HG03064 (cell line): ENCODE measurements at regions not wholly inside any gene's neighbourhood (a gene's known extent, or its start where the extent isn't known, plus 50 kb on each side); places are given as distances from the start of the nearest gene placed in this dataset.
"Not testable (repeated sequence)": the region's sequence is repeated elsewhere in the genome, so short reads cannot be mapped to it uniquely, and the experiment has no call there.

Experiments
- ATAC-seq: cut with Tn5 transposase; IDR thresholded peaks from one replicate; pipeline ENCODE4 v1.9.1; 2021; ENCODE audit warnings: low read depth; ENCODE audit not compliant: unreplicated experiment

DNA sequence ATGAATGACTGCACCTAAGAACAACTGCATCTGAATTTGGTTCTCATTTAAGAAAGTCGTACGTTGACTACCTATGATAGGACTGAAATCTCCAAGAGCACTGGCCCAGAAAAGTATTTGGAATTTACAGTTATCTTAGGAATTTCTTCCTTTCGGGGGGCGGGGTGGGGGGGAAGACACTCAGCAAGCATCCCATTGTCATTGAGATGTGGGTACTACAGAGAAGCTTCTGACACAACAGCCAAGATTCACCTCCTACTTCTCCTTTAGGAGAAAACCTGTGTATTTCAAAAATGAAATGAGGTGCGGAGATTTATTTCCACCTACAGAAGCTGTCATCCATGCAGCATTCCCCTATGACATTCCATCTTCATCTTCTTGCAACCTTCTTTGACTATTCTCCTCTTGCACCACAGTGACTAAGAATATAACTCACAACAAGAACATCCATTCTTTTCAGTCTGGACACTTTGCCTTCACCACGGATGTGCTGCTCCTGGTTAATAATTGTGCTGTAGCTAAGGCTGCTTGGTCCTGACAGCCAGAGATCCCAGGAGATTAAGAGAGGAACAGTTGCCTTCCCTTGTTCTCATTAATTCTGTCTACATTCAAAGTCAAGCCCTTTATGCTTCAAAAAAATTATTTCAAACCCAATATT is 98.4 kb upstream of the FRMD4A start:
- no peak for ATAC-seq

DNA sequence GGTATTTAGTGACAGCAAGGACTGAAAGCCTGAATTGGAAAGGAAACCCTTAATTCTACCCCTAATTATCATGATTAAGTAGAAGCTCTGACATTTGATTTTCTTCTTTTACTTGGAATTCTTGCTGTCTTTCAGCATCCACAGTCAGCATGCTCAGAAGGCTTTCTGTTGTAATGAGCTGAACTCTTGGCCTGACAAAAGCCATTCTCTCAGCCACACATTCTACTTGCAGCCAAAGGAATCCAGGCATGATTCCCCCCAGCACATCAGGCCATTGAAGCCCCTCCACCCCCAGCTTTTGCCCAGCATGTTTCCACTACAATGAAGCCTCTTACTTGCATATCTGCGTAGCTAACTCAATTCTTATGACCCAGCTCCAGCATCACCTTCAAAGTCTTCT is 94.3 kb upstream of the FRMD4A start:
- ATAC-seq: no peak

DNA sequence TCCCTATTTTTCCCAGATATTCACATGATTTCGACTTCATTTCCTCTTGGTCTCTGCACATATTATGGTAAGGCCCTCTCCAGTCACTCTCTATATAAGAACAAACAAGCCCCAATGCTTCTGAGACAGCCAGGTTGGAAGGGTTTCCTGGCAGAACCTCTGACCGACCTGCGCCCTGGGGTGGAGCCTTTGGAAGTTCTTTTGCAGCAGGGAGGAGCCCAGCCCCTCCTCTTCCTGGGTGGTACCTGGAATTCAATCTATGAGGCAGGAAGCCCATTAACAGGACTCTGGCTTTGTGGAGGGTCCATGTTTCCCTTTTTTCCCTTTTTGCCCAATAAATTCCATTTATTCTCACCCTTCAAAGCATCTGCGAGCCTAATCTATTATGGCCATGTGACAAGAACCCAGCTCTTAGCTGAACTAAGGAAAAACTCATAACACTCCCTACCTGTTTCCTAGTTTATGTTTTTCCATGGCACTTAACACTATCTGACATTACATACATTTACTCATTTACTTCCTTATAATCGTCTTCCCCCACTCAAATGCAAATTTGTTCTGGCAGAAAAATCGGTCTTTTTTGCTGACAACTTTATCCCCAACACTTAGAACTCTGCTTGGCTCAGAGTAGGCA is 92.5 kb upstream of the FRMD4A start:
- no peak for ATAC-seq

DNA sequence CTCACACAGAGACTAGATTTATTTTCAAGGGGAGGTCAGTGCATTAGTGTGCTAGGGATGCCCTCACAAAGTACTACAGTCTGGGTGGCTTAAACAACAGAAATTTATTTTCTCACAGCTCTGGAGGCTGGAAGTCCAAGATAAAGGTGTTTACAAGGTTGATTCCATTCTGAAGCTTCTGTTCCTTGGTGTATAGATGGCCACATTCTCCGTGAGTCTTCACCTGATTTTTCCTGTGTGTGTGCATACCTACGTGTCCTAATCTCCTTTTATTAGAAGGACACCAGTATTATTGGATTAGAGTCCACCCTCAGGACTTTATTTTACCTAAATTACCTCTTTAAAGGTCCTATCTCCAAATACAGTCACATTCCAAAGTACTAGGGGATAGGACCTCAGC is 91.7 kb upstream of the FRMD4A start:
- ATAC-seq: no peak

DNA sequence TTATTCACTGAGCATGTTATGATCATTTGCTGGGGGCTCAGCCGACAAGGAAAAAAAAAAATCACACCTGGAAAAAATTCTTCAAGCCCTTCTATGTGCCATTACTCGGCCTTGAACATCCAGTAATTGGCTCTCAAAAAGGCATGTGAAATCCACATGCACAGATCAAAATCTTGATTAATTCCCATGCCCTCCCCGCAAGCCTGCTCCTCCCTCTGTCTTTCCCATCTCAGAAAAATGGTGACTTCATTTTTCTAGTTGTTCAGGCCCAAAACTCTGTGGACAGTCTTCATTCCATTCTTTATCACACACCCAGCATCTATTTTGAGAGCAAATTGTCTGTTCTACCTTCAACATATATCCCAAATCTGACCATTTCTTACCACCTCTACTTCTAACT is 91.2 kb upstream of the FRMD4A start:
- no peak for ATAC-seq

DNA sequence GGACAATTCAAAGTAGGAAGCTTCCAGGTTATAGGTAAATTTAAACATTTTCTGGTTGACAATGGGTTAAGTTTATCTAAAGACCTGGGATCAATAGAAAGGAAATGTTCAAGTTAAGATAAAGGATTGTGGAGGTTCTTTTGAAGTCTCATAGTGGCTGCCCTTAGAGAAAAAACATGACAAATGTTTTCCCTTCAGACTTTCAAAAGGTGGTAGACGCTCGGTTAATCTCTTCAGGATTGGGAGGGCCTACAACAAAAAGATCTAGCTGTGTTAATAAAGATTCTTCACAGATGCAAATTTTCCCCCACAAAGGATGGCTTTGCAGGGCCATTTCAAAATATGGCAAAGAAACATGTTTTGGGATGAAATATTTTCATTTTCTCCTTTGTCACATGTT is 86.6 kb upstream of the FRMD4A start:
- ATAC-seq: not testable (repeated sequence)

DNA sequence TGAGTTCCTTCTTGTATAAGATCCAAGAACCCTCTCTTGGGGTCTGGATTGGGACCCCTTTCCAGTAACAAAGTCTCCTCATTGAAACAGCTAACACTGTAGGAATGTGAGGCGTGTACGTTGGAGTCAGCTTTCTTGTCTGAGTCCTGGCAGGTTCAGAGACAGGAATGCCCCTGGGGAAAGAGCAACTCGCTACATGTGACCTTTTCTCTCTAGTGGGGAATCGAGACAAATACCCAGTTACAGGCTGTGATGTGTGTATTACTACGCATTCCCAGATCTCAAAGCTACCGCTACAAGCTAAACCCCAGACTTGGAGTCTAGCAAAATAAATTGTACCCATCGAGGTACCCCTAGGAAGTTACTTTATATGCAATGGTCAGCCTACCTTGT is 85.6 kb upstream of the FRMD4A start:
- ATAC-seq: no peak

DNA sequence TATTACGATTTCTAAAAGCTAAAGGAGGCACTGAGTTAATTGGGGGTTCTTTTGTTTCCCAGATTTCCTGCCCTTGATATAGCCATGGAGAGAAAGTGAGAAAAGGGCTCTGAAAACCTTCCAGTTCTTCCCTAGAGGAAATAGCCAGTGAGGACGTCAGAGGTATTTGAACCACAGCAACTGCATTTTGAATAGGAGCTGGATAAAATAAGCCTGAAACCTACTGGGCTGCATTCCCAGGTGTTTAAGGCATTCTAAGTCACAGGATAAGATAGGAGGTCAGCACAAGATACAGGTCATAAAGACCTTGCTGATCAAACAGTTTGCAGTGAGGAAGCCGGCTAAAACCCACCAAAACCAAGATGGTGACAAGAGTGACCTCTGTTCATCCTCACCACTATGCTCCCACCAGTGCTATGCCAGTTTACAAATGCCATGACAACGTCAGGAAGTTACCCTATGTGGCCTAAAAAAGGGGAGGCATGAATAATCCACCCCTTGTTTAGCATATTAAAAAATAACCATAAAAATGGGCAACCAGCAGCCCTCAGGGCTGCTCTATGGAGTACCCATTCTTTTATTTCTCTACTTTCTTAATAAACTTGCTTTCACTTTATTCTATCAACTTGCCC is 85.1 kb upstream of the FRMD4A start:
- no peak for ATAC-seq

DNA sequence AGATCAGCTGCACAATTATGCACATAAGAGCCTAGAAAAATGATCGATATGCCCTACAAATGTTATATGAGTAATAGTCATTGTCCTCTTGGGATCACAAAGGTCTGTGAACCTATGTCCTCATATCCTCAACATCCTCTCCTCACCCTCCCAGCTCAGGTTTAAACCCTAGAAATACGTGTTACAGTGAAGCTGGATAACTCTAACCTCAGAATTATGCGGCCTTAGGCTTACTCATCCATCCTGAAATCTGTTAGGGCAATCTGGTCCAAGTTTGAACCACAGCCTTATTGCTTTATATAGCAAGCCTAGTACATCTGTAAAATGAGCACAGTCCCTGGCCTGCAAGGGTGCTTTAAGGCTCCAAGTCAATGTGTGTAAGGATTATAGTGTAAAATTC is 84.2 kb upstream of the FRMD4A start:
- no peak for ATAC-seq

DNA sequence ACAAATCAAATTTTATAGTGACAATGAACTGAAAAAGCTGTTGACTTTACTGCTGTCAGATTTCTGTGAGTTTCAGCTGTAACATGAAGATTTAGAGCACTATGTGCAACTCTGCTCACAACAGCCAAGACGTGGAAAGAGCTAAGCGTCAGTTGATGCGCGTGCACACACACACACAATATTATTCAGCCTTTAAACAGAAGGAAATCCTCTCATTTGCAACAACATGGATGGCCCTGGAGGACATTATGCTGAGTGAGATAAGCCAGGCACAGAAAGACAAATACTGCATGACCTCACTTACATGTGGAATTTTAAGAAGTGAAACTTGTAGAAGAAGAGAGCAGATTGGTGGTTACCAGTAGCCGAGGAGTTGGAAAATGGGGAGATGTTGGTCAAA is 82.8 kb upstream of the FRMD4A start:
- no peak for ATAC-seq

DNA sequence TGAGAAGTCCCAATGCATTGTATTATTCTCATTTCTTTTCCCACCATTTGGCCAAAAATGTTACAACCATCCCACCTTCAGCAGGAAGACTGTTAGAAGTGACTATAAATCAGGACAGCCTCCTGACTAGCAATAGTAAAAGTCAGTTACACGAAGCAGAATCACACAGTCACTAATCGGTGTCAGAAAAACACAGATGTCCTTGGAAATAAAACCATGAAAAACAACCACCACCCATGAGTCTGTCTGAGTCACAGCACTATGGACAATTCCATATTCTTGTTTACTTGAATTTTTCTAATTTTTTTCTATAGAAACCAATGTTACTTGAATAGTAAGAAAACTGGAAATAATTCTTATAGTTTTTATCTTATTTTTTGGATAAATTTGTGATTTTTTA is 81.9 kb upstream of the FRMD4A start:
- no peak for ATAC-seq

DNA sequence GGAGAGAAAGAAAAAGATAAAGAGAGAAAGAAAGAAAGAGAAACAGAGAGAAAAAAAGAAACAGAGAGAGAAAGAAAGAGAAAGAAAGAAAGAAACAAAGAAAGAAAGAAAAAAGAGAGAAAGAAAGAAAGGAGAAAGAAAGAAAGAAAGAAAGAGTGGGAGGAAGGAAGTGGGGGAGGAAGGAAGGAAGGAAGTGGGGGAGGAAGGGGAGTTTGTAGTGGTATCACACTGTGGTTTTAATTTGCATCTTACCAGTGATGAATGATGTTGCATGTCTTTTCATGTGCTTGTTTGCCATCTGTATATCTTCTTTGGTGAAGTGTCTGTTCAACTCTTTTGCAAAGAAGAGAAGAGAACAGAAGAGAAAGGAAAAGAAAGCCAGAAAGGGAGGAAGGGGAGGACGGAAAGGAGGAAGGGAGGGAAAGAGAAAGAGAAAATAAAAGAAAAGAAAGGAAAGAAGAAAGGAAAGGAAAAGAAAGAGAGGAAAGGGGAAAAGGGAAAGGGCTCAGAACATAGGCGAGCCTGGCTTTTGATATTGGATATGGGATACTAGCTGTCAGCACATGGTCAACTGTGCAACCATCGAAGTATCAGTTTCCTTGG is 79.2 kb upstream of the FRMD4A start:
- no peak for ATAC-seq

DNA sequence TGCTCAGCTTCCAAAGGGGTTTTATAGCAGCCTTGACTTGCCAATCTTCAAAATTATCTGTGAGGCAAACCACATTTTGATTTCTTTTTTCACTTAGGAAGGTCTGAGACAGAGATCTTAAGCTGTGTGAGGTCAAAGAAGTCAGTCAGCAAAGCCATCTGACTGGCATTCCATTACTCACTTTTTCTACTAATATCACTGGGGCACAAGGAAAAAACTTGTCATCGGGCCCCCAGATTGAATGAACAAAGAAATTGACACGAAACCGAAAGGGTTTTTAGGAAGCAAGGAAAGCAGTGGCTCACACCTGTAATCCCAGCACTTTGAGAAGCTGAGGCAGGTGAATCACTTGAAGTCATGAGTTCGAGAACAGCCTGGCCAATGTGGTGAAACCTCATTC is 78.5 kb upstream of the FRMD4A start:
- no peak for ATAC-seq

DNA sequence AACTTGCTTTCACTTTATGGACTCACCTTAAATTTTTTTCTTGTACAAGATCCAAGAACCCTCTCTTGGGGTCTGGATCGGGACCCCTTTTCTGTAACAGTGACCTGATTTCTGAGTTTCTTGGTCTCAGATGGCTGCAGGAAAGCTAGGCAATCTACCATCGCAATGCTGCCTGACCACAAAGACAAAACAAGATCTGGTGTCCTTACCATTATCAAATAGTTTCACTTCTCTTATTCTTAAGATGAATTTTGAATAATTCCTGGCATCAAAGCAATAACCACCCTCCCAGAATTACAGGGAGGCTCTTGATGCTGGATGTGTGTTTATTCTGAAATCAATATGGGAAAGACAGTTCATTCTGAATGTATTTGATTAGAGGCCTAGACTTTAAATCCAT is 77.4 kb upstream of the FRMD4A start:
- no peak for ATAC-seq

DNA sequence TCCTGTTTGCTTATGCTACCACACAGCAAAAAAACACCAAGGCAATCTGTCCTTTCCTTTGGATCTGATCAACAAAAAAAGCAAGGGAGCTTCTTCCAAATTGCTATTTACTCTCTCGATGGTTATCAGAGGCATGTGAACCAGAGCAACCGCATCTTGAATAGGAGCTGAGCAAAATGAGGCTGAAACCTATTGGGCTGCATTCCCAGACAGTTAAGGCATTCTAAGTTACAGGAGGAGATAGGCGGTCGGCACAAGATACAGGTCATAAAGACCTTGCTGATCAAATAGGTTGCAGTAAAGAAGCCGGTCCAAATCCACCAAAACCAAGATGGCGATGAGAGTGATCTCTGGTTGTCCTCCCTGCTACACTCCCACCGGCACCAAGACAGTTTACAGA is 76.8 kb upstream of the FRMD4A start:
- ATAC-seq: no peak

DNA sequence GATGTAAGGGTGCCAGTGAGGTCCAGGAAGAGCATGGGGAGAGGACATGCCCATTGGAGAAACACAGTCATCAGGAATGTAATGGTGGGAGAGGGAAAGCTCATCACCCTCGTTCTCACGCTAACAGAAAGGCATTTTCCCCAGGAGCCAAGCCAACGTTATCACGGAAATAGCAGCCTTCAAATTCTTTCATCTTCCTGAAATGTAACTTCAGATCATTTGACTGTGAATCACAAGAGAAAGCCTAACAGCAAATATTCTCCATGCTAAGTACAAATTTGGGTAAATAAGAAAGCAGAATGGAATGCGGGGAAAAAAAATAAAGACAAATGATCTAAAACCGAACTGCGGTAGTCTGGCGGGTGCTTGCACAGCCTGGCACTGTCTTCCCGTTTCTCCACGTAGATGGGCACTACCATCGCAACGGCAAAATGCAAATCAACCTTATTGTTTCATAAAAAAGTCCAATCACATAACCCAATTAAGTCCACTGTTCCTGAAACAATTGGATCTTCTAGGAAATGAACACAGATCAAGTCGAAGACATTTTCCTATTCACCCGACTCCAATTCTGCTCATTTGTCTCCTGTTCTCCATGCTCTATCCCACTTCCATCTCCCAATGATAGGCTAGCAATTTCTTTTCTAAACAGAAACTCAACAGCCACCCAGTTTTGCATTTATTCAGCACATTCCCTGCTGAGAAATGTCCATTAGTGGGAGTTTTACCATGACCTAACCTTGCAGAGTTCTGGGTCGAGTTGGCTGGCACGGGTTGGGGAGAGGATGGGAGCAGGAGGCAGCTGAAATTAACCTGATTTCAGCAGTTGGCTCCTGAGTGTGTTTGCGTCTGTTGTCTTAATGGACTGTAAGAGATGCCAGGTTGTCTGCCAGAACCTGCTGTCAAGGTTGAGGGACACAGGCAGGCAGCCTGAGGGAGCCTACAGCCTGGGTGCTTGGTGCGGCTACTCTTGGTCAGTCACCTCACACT is 74.6 kb upstream of the FRMD4A start:
- no peak for ATAC-seq

DNA sequence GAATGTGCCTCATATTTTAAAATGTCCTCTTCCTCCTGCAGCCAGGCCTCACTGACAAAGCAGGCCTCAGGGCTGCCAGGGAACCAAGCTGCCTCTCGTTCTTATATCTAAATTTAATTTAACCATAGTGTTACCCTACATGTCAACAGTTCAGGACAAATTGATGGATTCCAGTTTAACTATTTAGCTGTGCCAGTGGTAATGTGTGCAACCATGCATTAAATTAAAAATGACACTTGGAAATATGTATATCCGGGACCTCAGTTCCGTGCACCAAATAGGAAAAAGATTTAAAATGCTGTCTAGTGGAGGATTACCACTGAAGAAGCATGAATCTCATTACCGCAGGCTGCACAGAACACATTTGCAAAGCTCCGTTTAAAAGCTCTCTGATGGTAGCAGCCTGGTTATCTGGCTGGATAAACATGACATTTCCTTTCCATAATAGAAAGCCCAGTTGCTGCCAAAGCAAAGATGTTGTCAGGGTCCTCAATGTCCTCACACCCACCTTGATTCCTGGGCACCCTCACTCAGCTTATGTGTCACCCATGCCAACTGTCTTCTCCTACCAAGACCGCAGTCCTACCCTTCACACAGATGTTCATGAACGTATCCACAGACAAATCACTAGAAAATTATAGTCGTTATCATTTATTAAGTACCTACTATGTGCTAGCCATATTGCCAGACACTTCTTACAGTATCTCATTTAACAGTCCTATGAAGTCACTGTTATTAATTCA is 73.3 kb upstream of the FRMD4A start:
- no peak for ATAC-seq

DNA sequence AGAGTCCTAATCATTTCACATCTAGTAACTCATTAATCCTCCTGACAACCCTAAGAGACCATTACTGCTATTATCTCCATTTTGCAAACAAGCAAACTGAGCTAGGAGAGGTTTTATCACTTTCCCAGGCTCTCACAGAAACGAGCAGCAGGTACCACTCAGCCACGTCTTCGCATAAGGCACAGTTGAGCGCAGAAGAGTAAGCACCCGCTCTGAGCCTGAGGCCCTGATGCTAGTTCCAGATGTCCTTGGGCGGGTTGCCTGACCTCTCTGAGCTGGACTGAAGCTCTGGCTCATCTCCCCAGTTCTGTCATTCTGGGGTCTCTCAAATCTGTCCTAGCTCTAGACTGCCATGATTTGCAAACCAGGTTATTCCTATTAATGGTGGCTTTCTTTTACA is 72.6 kb upstream of the FRMD4A start:
- ATAC-seq: no peak

DNA sequence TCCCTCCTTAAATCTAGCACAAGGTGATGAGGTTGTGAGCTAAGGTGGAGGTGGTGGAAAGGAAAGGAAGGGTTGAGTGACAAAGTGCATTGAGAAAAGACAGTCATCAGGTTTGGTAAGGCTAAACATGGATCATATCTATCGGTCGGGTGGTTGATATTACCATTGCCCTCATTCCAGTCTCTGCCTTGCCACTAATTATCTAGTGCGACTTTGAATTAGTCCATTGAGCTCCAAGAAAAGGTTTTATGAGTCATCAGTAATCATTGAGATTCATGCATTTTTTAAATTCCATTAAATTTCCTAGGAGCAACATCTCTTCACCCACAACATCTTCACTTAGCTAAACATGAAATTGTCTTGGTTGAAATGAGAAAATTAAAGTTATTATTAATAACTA is 68.9 kb upstream of the FRMD4A start:
- no peak for ATAC-seq

DNA sequence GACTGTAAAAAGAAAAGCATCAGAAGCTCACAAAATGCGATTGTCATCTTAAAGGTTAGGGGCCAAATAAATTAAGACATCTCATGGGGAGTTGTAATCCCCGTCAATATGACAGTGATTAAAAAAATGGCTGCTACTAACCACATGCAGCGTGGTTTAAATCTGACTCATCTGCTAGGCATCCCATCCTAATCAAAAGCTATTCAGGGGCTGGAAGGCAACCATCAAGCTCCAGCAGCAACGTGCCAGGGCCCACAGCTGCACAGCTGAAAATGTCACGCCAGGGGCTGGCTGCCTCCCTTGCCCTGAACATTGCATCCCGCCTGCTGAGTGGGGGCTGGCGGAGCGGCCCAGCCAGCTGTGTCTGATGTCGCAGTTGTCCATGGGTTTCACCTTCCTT is 66.3 kb upstream of the FRMD4A start:
- no peak for ATAC-seq
